ENCODE measurements at regions not wholly inside any gene's neighbourhood (a gene's known extent, or its start where the extent isn't known, plus 50 kb on each side); places are given as distances from the start of the nearest gene placed in this dataset.

DNA sequence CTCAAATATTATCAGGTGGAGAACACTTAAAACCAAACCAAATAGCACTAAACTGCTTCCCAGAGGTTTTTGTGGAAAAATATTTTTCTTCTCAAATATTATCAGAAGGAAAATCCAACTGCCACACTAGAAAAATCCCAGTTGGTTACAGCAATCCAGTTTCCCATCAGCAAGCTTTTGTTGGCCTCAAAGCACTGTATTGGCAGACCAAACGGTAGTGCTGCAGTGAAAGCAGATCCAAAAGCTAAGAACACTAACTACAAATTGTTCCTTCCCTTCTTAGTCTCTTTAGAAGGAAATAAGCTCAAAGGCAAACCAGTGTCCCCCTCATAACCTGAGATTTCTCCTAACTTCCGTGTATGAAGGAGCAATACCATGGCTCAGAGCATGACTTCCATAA, 105.3 kb downstream of the TRIM36 start:
- Histone ChIP-seq H3K9me3 (ENCODE audit: insufficient read depth, low read depth, low read length) (no peaks in the 10 kb centered on the region), H3K4me2 (ENCODE audit: low read length) (no peak overlapping the region), H3K4me1 (ENCODE audit: insufficient read depth, low read length) (no peaks in the 10 kb centered on the region), H3K9ac (ENCODE audit: low read length) (no peak overlapping the region), H3K4me3 (ENCODE audit: insufficient read depth, low read depth, low read length) (no peak overlapping the region), H3K27ac (ENCODE audit: low read depth, low read length) (no peak overlapping the region), H3K36me3 (ENCODE audit: insufficient read depth, low read length) (no peaks in the 10 kb centered on the region), H3K79me2 (ENCODE audit: insufficient read depth, low read length) (no peaks in the 10 kb centered on the region), H4K20me1 (ENCODE audit: insufficient read depth, low read length) (no peaks in the 10 kb centered on the region), H3K27me3 (ENCODE audit: insufficient read depth, low read length) (no peaks in the 10 kb centered on the region), H2AFZ (ENCODE audit: low read depth, low read length) (no peak overlapping the region)
- FAIRE-seq (no peak), DNase-seq (ENCODE audit: low read depth) (no peak)
- Mint-ChIP-seq H3K27ac (ENCODE audit: unreplicated experiment) (no peak overlapping the region), H3K27me3 (ENCODE audit: low read depth, unreplicated experiment) (no peaks in the 10 kb centered on the region), H3K4me3 (ENCODE audit: unreplicated experiment) (no peak overlapping the region), H3K36me3 (ENCODE audit: low read depth, unreplicated experiment) (no peaks in the 10 kb centered on the region), H3K9me3 (ENCODE audit: unreplicated experiment) (peaks cover 3% of the 10 kb centered on the region), H3K4me1 (ENCODE audit: low read depth, unreplicated experiment) (no peaks in the 10 kb centered on the region)
- no peak for TF ChIP-seq EZH2 (IDR thresholded peaks at IDR 0.05; ENCODE audit: insufficient read depth, low read length)
- TF ChIP-seq, protein P1, sequence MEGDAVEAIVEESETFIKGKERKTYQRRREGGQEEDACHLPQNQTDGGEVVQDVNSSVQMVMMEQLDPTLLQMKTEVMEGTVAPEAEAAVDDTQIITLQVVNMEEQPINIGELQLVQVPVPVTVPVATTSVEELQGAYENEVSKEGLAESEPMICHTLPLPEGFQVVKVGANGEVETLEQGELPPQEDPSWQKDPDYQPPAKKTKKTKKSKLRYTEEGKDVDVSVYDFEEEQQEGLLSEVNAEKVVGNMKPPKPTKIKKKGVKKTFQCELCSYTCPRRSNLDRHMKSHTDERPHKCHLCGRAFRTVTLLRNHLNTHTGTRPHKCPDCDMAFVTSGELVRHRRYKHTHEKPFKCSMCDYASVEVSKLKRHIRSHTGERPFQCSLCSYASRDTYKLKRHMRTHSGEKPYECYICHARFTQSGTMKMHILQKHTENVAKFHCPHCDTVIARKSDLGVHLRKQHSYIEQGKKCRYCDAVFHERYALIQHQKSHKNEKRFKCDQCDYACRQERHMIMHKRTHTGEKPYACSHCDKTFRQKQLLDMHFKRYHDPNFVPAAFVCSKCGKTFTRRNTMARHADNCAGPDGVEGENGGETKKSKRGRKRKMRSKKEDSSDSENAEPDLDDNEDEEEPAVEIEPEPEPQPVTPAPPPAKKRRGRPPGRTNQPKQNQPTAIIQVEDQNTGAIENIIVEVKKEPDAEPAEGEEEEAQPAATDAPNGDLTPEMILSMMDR (IDR thresholded peaks at IDR 0.05; ENCODE audit: insufficient read depth, low read depth, low read length): no peak

DNA sequence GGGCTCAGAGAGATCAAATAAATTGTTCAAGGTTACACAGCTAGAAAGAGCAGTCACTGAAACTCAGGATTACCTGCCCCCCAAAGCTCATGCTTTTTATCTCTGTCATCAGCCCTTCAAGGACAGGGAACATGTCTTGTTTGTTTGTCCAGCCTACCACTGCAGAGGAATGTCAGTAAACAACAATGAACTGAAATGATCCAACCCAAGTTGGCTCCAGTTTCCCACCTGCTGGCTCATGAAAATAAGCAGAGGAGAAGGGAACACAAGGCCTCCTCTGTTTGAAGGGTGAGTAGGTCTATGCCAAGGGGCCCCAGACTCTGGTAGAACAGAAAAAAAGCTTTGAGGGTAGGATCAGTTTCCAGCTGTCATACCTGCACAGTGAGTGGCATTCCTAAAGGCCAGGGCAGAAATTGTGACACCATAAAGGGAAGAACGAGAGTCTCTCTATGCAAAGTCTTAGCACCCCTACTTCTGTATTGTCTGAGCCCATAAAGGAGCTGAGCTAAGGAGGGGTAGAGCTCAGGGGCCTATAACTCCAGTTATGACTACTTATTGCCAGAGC, 115.2 kb downstream of the TRIM36 start:
- Histone ChIP-seq H3K36me3 (ENCODE audit: insufficient read depth, low read length) (no peaks in the 10 kb centered on the region), H3K27me3 (ENCODE audit: insufficient read depth, low read length) (no peaks in the 10 kb centered on the region), H4K20me1 (ENCODE audit: insufficient read depth, low read length) (no peaks in the 10 kb centered on the region), H2AFZ (ENCODE audit: low read depth, low read length) (no peak overlapping the region), H3K4me1 (ENCODE audit: insufficient read depth, low read length) (no peaks in the 10 kb centered on the region), H3K4me3 (ENCODE audit: insufficient read depth, low read depth, low read length) (no peak overlapping the region), H3K9me3 (ENCODE audit: insufficient read depth, low read depth, low read length) (no peaks in the 10 kb centered on the region), H3K4me2 (ENCODE audit: low read length) (no peak overlapping the region), H3K27ac (ENCODE audit: low read depth, low read length) (no peak overlapping the region), H3K79me2 (ENCODE audit: insufficient read depth, low read length) (no peaks in the 10 kb centered on the region), H3K9ac (ENCODE audit: low read length) (no peak overlapping the region)
- no peaks in the 10 kb centered on the region for H3K27me3 Mint-ChIP-seq (ENCODE audit: low read depth, unreplicated experiment)
- TF ChIP-seq EZH2 (IDR thresholded peaks at IDR 0.05; ENCODE audit: insufficient read depth, low read length): no peak
- TF ChIP-seq, protein P1 (IDR thresholded peaks at IDR 0.05; ENCODE audit: insufficient read depth, low read depth, low read length): no peak
- H3K9me3 Mint-ChIP-seq (ENCODE audit: unreplicated experiment): no peaks in the 10 kb centered on the region
- H3K36me3 Mint-ChIP-seq (ENCODE audit: low read depth, unreplicated experiment): no peaks in the 10 kb centered on the region
- DNase-seq (ENCODE audit: low read depth): no peak
- no peaks in the 10 kb centered on the region for H3K4me1 Mint-ChIP-seq (ENCODE audit: low read depth, unreplicated experiment)
- H3K27ac Mint-ChIP-seq (ENCODE audit: unreplicated experiment): no peak overlapping the region
- H3K4me3 Mint-ChIP-seq (ENCODE audit: unreplicated experiment): no peak overlapping the region
- no peak for FAIRE-seq

DNA sequence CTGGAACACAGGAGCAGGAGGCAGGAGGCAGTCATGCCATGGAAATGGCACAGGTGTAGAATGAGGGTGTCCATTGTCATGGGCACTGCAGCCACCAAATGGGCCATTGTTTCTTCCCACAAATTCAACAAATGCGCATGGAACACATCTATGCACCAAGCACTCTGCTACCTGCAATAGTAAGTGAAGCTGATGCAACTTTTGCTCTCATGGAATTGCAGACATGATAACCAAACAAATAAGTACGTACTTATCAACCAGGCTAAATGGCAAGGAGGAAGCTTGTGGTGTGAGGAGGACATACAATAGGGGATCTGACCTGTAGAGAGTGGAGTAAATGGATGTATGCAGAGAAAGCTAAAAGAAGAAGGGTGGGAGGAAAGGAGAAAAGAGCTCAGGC, 116.8 kb downstream of the TRIM36 start:
- H3K4me1 ChIP-seq (ENCODE audit: insufficient read depth, low read length): no peaks in the 10 kb centered on the region
- H3K27me3 ChIP-seq (ENCODE audit: insufficient read depth, low read length): no peaks in the 10 kb centered on the region
- H3K9ac ChIP-seq (ENCODE audit: low read length): no peak overlapping the region
- H2AFZ ChIP-seq (ENCODE audit: low read depth, low read length): no peak overlapping the region
- H3K4me2 ChIP-seq (ENCODE audit: low read length): no peak overlapping the region
- FAIRE-seq: no peak
- no peaks in the 10 kb centered on the region for H3K36me3 Mint-ChIP-seq (ENCODE audit: low read depth, unreplicated experiment)
- H3K4me3 ChIP-seq (ENCODE audit: insufficient read depth, low read depth, low read length): no peak overlapping the region
- no peaks in the 10 kb centered on the region for H3K27me3 Mint-ChIP-seq (ENCODE audit: low read depth, unreplicated experiment)
- no peaks in the 10 kb centered on the region for H3K9me3 ChIP-seq (ENCODE audit: insufficient read depth, low read depth, low read length)
- H3K79me2 ChIP-seq (ENCODE audit: insufficient read depth, low read length): no peaks in the 10 kb centered on the region
- no peak overlapping the region for H3K27ac ChIP-seq (ENCODE audit: low read depth, low read length)
- H3K27ac Mint-ChIP-seq (ENCODE audit: unreplicated experiment): no peak overlapping the region
- TF ChIP-seq EZH2 (IDR thresholded peaks at IDR 0.05; ENCODE audit: insufficient read depth, low read length): no peak
- TF ChIP-seq, protein P1 (IDR thresholded peaks at IDR 0.05; ENCODE audit: insufficient read depth, low read depth, low read length): no peak
- H3K4me1 Mint-ChIP-seq (ENCODE audit: low read depth, unreplicated experiment): no peaks in the 10 kb centered on the region
- DNase-seq (ENCODE audit: low read depth): no peak
- H3K4me3 Mint-ChIP-seq (ENCODE audit: unreplicated experiment): no peak overlapping the region
- H4K20me1 ChIP-seq (ENCODE audit: insufficient read depth, low read length): no peaks in the 10 kb centered on the region
- H3K36me3 ChIP-seq (ENCODE audit: insufficient read depth, low read length): no peaks in the 10 kb centered on the region
- no peaks in the 10 kb centered on the region for H3K9me3 Mint-ChIP-seq (ENCODE audit: unreplicated experiment)

All from astrocyte (in vitro differentiated cells and primary cell).